Breast epithelium (tissue), 3 donors: ENCODE measurements at regions not wholly inside any gene's neighbourhood (a gene's known extent, or its start where the extent isn't known, plus 50 kb on each side); places are given as distances from the start of the nearest gene placed in this dataset.

Source experiments
- POLR2AphosphoS5 ChIP-seq, 3 donors: sonication (generic); formaldehyde crosslinking; IDR thresholded peaks; one replicate each; pipeline ENCODE4 v1.6.1; 2017; ENCODE audit warnings: antibody characterized with exemption in 3 of 3
- TF ChIP-seq, protein P1 (sequence below), 3 donors: fragments of 450-650 bp; IDR thresholded peaks; one replicate each; pipeline ENCODE4 v1.5.1; 2016 to 2017; ENCODE audit warnings: antibody characterized with exemption in 3 of 3, mild to moderate bottlenecking in 3 of 3, moderate library complexity in 3 of 3

DNA sequence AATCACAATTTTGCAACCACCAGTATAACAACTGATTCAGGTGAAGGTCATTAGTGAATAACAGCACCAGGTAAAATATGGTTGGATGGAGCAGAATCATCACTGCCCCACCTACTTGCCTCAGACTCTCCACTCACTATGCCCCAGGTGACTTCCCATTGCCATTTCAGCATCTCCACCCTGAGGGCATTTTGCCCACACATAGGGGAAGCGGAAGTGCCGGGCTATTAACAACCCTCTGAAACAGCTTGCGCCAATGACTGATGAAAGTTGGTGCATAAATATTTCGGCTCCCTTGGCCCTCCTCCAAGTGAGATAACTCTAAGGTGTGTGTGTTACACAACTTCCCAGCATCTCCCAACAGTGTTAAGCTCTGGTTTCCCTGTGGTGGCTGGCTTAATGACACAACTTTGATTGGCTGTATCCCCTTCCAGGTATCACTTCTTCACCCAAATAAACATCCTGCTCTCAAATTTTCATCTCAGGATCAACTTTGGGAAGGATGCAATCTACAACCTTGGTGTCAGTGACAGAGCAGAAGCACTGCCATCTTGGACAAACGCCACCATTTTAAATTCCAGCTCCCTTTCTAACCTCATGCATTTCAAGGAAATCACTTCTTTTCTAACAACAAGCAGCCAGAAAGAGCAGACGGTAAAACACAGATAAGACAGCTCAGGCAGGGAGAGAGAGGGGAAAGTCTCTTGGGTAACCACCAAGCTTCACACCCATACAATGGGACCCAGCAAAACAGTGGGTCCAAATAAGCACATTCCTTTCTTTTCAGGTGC is 73.6 kb upstream of the PPP2R5C start:
- TF ChIP-seq, protein P1, sequence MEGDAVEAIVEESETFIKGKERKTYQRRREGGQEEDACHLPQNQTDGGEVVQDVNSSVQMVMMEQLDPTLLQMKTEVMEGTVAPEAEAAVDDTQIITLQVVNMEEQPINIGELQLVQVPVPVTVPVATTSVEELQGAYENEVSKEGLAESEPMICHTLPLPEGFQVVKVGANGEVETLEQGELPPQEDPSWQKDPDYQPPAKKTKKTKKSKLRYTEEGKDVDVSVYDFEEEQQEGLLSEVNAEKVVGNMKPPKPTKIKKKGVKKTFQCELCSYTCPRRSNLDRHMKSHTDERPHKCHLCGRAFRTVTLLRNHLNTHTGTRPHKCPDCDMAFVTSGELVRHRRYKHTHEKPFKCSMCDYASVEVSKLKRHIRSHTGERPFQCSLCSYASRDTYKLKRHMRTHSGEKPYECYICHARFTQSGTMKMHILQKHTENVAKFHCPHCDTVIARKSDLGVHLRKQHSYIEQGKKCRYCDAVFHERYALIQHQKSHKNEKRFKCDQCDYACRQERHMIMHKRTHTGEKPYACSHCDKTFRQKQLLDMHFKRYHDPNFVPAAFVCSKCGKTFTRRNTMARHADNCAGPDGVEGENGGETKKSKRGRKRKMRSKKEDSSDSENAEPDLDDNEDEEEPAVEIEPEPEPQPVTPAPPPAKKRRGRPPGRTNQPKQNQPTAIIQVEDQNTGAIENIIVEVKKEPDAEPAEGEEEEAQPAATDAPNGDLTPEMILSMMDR (IDR thresholded peaks at IDR 0.05), result no peak
- no peak for TF ChIP-seq POLR2AphosphoS5 (IDR thresholded peaks at IDR 0.05)
